Sciatic nerve (tissue), 2 donors: ENCODE measurements at regions not wholly inside any gene's neighbourhood (a gene's known extent, or its start where the extent isn't known, plus 50 kb on each side); places are given as distances from the start of the nearest gene placed in this dataset.
A peak's percentile ranks its signal among the peaks of the same experiment; 100 is the strongest.

Experiments used
- ATAC-seq: fragments of 200-7000 bp; cut with Tn5 transposase; one replicate; pipeline ENCODE4 v1.9.1; 2020; ENCODE audit warnings: mild to moderate bottlenecking, moderate library complexity
- DNase-seq: peaks from one replicate; pipeline ENCODE4 v3.0.0-alpha.2; 2020; ENCODE audit warnings: low spot score
- intact Hi-C: fragments of 100-400 bp; cut with DNase I; formaldehyde crosslinking; loops from one replicate; pipeline ENCODE4 v1.14.2; 2022
- donor health status: DM: no; HTN: no; CAD: no.
- donor health status: DM: no; HTN: no; CAD: no.

- intact Hi-C loops, result no loop called here
- ATAC-seq, result no peak
Measured at GRCh38 chr21:28226563-28226962, 766.1 kb downstream of the LTN1 start.

DNA sequence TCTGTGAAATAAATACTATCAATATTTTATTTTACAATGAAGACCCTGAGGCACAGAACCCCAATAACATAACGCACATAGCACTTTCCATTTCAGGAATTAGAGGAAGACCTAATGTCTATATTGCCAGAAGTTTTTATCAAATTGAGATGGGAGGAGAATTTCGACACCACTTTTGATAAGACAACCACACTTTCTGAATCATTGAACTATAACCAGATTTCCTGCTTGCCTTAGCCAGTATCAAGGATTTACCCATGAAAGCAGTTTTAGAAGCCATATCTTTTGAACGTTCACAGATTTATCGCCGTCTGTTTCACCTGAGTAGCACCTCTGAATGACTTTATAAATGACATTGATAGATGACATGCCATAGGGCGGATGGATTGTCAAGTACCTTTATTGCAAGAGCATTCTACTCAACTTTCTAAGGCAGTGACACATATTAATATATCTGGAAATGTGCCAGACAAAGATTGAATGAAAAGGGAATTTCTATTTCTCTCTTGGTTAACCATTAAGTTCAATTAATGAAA lies 768.4 kb downstream of the LTN1 start:
- no peak for DNase-seq
- ATAC-seq, result no peak
- intact Hi-C loops, result no loop called here

More at GRCh38 chr21:28226563-28226962, 766.1 kb downstream of the LTN1 start:
- DNase-seq, result no peak

DNA sequence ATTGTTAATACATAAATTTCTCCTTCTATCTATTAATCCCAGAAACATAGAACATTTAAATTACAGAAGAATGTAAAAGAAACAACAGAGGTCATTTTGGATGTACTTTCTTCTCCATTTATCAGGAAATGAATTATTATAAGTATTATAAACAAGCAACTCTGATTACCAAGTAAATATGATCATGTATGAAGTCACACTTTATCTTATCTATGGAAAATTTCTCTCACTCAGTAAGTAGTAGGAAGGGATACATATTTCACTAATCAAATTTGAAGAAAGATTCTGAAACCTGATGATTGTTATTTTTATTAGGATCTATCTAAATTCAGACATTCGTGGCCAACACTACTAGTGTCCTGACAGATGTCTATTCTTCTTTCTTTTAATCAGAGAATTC lies 770.7 kb downstream of the LTN1 start:
- DNase-seq (no peak), ATAC-seq (no peak)
- intact Hi-C loops, result no loop called here

GRCh38 chr21:28220680-28221079 lies 772.0 kb downstream of the LTN1 start:
- intact Hi-C loops, result no loop called here
- DNase-seq, result no peak
- ATAC-seq, result no peak

DNA sequence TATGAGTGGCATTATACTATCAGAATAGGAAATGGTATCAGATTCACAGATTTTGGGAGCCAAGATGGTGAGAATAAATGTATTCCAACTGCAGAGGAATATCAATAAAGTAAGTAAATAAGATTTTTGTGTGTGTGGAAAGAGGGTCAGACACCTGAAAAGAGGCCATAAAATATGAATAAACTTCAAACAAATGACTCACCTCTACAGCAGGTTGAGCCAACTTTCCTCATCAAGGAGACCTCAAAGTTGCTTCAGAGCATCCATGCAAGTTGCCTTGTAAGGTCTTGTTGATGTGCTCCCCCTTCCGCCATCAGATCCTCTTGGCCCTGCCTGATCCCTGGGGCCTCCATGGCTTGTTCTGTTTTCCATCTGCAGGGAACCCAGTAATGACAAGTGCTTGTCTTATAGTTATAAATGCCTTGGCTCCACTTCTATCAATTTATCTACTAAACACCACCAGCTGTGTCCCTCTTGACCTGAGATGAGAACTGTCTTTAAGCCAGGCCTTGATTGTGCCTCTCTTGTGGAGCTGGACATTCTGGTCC lies 775.6 kb downstream of the LTN1 start:
- ATAC-seq (no peak), DNase-seq (no peak)
- intact Hi-C loops, result no loop called here

GRCh38 chr21:28215214-28215954 lies 777.3 kb downstream of the LTN1 start:
- intact Hi-C loops, result no loop called here
- peak; percentile 86 for ATAC-seq
- DNase-seq, result no peak

DNA sequence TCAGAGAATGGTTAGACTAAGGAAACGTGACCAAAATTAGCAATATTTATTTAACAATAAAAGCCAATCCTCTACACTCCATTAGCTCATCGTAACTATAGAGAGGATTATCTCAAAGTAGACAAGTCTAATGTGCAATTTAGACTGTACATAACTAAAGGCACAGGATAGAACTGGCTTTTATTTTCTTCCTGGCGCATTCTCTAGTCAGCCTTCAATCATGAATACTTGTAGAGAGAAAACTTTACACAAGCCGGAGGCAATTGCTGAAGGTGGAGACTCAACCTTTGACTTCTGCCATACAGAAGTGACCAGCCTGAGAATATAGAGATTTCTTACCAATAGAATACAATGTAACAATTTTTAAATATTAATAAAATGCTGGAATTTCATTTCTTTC lies 777.9 kb downstream of the LTN1 start:
- DNase-seq (no peak), ATAC-seq (no peak)
- intact Hi-C loops, result no loop called here

GRCh38 chr21:28213261-28213660 lies 779.4 kb downstream of the LTN1 start:
- ATAC-seq (no peak), DNase-seq (no peak)
- intact Hi-C loops, result no loop called here

DNA sequence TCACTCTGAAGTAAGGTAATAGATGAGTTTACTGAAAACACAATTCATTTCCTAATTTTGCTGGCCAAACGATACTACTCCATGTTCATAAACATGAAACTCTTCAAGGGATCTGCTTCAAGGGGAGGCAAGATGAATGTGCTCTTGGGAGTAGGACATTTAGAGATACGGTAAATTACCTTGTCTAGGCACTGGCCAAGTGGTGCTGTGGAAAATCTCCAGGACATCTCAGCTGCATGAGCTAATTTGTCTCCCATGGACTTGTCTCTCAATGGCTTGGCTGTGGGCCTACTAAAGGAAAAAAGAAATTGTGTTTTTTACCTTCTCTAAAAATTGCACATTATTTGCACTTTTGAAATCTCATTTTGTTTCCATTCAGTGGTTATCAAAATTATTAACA lies 780.6 kb downstream of the LTN1 start:
- ATAC-seq, result no peak
- intact Hi-C loops, result no loop called here
- no peak for DNase-seq

DNA sequence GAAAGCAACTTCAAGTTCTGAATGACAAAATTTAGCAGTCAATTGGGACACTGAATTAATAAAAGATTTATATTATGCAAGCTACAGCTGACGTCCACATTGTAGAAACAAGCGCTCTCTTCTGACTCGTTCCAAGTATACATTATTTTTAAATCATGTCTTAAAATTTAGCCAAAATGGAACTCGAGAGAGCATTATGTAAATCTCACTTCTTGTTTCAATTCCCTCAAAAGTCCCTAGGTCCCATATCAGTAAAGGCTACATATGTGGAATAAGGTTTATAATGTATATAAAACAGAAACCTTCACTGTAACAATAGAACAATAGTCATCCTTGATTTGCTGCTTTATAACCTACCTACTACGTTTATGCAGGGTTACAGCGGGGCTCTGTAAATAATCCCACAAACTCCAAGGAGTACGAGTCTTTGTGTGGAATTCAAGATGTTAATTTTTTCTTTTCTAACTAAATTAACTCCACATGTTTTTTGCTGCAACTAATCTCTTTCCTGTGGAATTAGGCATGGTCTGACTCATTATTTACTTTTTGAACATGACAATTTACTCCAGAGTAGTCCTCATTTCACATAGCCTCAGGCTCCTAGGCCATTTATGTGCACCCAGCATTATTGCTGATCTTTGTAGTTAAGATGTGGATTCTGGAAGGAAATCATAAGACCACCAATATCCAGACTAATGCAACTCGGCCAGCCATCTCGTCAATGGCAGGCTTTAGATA lies 785.1 kb downstream of the LTN1 start:
- DNase-seq (no peak), ATAC-seq (peak; percentile 65)
- intact Hi-C loops, result no loop called here

- no peak for ATAC-seq
- DNase-seq, result no peak
- intact Hi-C loops, result no loop called here
Measured at GRCh38 chr21:28200726-28201125, 792.0 kb downstream of the LTN1 start.

GRCh38 chr21:28196981-28197380 lies 795.7 kb downstream of the LTN1 start:
- DNase-seq (no peak), ATAC-seq (no peak)
- intact Hi-C loops, result no loop called here

DNA sequence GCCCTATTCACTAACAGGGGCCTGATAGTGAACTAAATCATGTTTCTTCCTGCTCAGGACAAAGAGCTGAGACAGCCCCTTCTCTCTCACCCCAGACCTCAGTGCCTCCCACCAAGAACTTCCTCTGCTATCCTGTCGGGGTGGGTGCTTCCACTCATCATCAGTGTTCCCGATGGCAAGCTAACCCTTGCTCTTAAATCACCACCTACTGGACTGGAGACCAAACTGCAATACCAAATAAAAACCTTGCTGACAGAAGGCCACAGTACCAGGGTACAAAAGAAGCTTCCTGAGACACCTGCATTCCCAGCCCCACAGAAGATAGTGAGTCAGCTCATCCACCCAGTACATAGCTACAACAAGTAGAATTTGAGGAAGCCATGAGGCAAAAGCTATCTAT lies 799.5 kb downstream of the LTN1 start:
- DNase-seq (no peak), ATAC-seq (no peak)
- intact Hi-C loops, result no loop called here

DNA sequence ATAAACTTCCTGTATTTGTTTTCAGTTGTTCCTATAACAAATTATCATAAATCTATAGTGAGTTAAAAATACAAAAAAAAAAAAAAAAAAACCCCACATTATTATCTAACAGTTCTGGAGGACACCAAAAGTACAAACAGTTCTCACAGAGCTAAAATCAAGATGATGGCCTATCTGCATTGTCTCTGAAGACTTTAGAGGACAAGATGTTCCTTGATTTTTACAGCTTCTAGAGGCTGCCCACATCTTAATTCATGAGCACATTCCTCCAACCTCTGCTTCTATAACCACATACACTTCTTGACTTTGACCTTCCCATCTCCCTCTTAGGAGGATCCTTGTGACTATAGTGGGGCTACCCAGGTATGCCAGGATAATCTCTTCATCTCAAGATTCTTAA lies 806.1 kb downstream of the LTN1 start:
- no peak for ATAC-seq
- intact Hi-C loops, result no loop called here
- DNase-seq, result no peak

DNA sequence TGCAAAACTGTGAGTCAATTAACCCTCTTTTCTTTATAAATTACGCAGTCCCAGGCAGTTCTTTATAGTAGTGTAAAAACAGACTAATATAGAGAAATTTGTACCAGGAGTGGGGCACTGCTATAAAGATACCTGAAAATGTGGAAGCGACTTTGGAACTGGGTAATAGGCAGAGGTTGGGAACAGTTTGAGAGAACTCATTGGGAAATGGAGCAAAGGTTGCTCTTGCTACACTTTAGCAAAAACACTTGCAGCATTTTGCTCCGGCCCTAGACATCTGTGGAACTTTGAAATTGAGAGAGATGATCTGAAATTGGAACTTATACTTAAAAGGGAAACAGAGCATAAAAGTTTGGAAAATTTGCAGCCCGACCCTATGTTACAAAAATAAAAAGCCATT lies 810.9 kb downstream of the LTN1 start:
- intact Hi-C loops, result no loop called here
- no peak for DNase-seq
- no peak for ATAC-seq

- no peak for DNase-seq
- intact Hi-C loops, result no loop called here
- no peak for ATAC-seq
Measured at GRCh38 chr21:28179136-28179535, 813.5 kb downstream of the LTN1 start.

- ATAC-seq (no peak), DNase-seq (no peak)
- intact Hi-C loops, result no loop called here
Measured at GRCh38 chr21:28177124-28177523, 815.6 kb downstream of the LTN1 start.

DNA sequence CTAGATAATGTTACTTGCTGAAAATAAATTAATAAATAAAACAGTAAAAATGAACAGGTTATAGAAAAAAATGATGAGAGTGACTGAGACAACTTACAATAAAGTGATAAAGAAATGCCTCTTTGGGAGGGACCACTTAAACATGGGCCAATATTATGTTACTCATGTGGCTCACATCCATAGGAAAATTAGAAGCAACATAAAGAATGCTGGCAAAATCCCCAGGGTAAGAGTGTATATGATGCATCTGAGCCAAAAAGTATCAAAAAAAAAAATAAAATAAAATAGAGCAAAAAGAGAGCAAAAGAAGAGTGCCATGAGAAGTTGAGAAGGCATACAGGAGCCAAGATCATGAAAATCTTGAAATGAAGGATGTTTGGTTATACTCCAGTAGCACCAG lies 818.0 kb downstream of the LTN1 start:
- ATAC-seq, result no peak

GRCh38 chr21:28174006-28174405 lies 818.7 kb downstream of the LTN1 start:
- no peak for DNase-seq
- intact Hi-C loops, result no loop called here

More for the DNA sequence above, 818.0 kb downstream of the LTN1 start:
- DNase-seq, result no peak
- intact Hi-C loops, result no loop called here

DNA sequence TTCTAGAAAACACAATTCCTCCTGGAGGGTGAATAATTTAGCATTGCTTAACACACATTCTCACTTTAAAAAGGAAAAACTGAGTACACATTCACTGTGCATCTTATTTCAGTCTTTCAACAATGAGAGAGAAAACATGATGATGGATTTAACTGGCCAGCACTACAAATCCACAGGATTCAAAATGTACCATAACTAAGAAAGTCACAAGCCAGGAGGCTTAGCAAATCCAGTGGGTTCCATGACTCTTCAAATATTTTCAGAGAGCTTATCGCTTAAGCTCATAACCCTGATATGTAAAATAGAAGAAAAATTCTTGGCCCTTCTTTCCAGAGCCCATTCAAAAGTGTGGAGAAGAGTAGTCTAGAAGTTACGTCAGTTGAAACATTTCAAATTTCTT lies 820.3 kb downstream of the LTN1 start:
- ATAC-seq (no peak), DNase-seq (no peak)
- intact Hi-C loops, result no loop called here

More at GRCh38 chr21:28174006-28174405, 818.7 kb downstream of the LTN1 start:
- no peak for ATAC-seq
